ENCODE measurements at regions not wholly inside any gene's neighbourhood (a gene's known extent, or its start where the extent isn't known, plus 50 kb on each side); places are given as distances from the start of the nearest gene placed in this dataset.

DNA sequence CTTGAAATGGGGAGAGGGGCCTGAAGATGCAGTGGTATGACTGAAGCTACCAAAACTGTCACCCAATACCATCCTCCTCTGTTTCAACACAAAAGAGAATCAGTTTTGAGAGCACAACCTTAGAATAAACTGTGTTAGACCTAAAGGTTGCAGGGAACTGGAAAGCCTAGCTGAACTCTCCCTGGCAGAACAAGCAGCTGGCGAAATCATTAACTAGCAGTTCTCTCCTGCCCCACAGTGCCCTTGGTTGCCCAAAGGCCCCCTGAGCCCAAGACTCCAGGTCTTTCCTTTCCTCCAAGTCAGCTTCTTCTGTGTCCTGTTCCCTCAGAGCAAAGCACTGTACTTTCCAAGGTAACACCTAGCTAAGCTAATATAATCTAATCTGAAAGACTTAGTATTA, 135.4 kb upstream of the SLC30A5 start:
- TF ChIP-seq, protein P1, sequence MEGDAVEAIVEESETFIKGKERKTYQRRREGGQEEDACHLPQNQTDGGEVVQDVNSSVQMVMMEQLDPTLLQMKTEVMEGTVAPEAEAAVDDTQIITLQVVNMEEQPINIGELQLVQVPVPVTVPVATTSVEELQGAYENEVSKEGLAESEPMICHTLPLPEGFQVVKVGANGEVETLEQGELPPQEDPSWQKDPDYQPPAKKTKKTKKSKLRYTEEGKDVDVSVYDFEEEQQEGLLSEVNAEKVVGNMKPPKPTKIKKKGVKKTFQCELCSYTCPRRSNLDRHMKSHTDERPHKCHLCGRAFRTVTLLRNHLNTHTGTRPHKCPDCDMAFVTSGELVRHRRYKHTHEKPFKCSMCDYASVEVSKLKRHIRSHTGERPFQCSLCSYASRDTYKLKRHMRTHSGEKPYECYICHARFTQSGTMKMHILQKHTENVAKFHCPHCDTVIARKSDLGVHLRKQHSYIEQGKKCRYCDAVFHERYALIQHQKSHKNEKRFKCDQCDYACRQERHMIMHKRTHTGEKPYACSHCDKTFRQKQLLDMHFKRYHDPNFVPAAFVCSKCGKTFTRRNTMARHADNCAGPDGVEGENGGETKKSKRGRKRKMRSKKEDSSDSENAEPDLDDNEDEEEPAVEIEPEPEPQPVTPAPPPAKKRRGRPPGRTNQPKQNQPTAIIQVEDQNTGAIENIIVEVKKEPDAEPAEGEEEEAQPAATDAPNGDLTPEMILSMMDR (IDR thresholded peaks at IDR 0.05; ENCODE audit: borderline replicate concordance, control extremely low read depth, extremely low read depth, insufficient read depth, missing control alignments): no peak
- in situ Hi-C loops (cut with MboI; ENCODE audit: low sequenced_read_pairs, unreplicated experiment): no loop called here
- no peak for DNase-seq (ENCODE audit: low spot score)

DNA sequence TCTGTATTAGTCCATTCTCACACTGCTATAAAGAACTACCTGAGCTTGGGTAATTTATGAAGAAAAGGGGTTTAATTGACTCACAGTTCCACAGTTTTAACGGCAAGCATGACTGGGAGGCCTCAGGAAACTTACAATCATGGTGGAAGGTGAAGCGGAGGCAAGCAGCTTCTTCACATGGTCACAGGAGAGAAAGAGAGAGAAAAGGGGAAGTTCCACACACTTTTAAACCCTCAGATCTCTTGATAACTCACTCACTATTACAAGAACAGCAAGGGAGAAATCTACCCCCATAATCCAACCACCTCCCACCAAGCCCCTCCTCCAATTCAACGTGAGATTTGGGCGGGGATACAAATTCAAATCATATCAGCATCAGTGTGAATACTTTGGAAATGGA, 133.4 kb upstream of the SLC30A5 start:
- no peak for DNase-seq (ENCODE audit: low spot score)
- TF ChIP-seq, protein P1 (IDR thresholded peaks at IDR 0.05; ENCODE audit: borderline replicate concordance, control extremely low read depth, extremely low read depth, insufficient read depth, missing control alignments): no peak
- in situ Hi-C loops (cut with MboI; ENCODE audit: low sequenced_read_pairs, unreplicated experiment): no loop called here

- in situ Hi-C loops (cut with MboI; ENCODE audit: low sequenced_read_pairs, unreplicated experiment): no loop called here
- DNase-seq (ENCODE audit: low spot score): no peak
- TF ChIP-seq, protein P1 (IDR thresholded peaks at IDR 0.05; ENCODE audit: borderline replicate concordance, control extremely low read depth, extremely low read depth, insufficient read depth, missing control alignments): no peak
These were observed 132.9 kb upstream of the SLC30A5 start for GRCh38 chr5:68960961-68961360.

- TF ChIP-seq, protein P1 (IDR thresholded peaks at IDR 0.05; ENCODE audit: borderline replicate concordance, control extremely low read depth, extremely low read depth, insufficient read depth, missing control alignments): no peak
- no peak for DNase-seq (ENCODE audit: low spot score)
- in situ Hi-C loops (cut with MboI; ENCODE audit: low sequenced_read_pairs, unreplicated experiment): no loop called here
These were observed 132.1 kb upstream of the SLC30A5 start for GRCh38 chr5:68961762-68962161.

DNA sequence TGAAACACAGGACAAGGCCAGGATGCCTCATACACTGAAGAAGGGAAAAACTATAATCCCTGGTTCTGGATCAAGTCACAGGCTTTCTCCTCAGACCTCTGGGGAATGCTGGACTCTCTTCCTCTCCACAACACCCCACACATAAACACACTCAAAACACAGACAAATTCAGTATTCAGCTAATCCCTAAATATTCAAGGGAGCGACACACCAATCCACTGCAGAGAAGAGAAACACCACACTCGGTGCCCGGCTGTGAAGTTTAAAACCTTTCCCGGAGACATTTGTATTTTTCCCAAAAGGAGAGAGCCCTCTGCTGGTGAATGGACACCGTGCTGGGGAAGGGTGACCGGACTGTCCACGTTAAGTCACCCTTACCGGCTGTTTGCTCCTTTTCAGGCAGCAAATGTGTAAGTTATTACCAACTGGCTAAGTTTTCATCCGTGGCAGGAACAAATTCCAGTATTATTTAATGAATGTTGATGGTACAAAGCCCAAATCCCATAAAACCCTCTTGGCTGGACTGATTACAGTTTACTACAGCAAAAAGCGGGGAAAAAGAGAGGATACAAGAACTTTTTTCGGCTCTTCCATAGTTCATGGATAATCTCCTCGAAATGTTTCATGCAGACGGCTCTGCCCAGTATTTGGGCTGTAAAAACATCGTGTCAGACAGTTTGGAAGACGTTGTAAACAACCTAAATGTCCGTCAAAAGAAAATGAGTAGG, 130.9 kb upstream of the SLC30A5 start:
- in situ Hi-C loops (cut with MboI; ENCODE audit: low sequenced_read_pairs, unreplicated experiment): no loop called here
- peak; percentile 49 for DNase-seq (ENCODE audit: low spot score)
- TF ChIP-seq, protein P1 (IDR thresholded peaks at IDR 0.05; ENCODE audit: borderline replicate concordance, control extremely low read depth, extremely low read depth, insufficient read depth, missing control alignments): peak; percentile 57

GRCh38 chr5:68964679-68965078, 129.1 kb upstream of the SLC30A5 start:
- TF ChIP-seq, protein P1 (IDR thresholded peaks at IDR 0.05; ENCODE audit: borderline replicate concordance, control extremely low read depth, extremely low read depth, insufficient read depth, missing control alignments): no peak
- DNase-seq (ENCODE audit: low spot score): no peak
- in situ Hi-C loops (cut with MboI; ENCODE audit: low sequenced_read_pairs, unreplicated experiment): no loop called here

All from GM13976 (cell line).